ENCODE measurements at regions not wholly inside any gene's neighbourhood (a gene's known extent, or its start where the extent isn't known, plus 50 kb on each side); places are given as distances from the start of the nearest gene placed in this dataset.

DNA sequence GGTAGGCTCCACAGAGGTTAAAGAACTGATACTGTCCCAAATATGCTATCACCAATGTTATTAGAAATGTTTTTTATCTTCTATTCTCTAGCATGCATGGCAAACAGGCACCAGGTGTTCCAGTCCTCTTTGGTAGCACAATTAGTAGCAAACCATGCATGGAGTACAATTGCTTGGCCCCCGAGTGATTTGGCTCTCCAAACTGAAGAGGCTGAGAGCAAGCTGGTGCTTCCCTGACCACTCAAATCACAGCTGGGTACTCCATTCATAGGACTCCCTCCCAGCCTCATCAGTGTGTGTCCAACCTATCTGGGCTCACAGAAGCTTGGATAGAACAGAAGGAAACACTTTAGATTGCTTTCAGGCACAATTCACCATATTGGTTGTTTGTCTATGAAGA, 93.4 kb downstream of the DIO2 start:
- TF ChIP-seq, protein P1, sequence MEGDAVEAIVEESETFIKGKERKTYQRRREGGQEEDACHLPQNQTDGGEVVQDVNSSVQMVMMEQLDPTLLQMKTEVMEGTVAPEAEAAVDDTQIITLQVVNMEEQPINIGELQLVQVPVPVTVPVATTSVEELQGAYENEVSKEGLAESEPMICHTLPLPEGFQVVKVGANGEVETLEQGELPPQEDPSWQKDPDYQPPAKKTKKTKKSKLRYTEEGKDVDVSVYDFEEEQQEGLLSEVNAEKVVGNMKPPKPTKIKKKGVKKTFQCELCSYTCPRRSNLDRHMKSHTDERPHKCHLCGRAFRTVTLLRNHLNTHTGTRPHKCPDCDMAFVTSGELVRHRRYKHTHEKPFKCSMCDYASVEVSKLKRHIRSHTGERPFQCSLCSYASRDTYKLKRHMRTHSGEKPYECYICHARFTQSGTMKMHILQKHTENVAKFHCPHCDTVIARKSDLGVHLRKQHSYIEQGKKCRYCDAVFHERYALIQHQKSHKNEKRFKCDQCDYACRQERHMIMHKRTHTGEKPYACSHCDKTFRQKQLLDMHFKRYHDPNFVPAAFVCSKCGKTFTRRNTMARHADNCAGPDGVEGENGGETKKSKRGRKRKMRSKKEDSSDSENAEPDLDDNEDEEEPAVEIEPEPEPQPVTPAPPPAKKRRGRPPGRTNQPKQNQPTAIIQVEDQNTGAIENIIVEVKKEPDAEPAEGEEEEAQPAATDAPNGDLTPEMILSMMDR (IDR thresholded peaks at IDR 0.05 in 2 of 3, conservative IDR thresholded peaks at IDR 0.05 in 1 of 3; ENCODE audit: borderline replicate concordance in 1 of 3, insufficient read depth in 1 of 3, low read depth in 2 of 3, low read length in 2 of 3) = no peak
- TF ChIP-seq ZNF274 (IDR thresholded peaks at IDR 0.05; ENCODE audit: low read depth, low read length) = no peak
- TF ChIP-seq POLR2AphosphoS5 (IDR thresholded peaks at IDR 0.05; ENCODE audit: low read depth, low read length) = no peak
- TF ChIP-seq RAD21 (IDR thresholded peaks at IDR 0.05; ENCODE audit: low read depth) = no peak
- TF ChIP-seq POLR2A (IDR thresholded peaks at IDR 0.05; ENCODE audit: borderline replicate concordance, extremely low read depth, insufficient read depth, insufficient read length) = no peak
- no peak for TF ChIP-seq EZH2 (IDR thresholded peaks at IDR 0.05)
- TF ChIP-seq CBX3 (IDR thresholded peaks at IDR 0.05; ENCODE audit: low read depth) = no peak
- TF ChIP-seq ZBTB33 (IDR thresholded peaks at IDR 0.05; ENCODE audit: extremely low read depth, insufficient replicate concordance, low read length) = no peak
- TF ChIP-seq EZH2phosphoT487 (IDR thresholded peaks at IDR 0.05; ENCODE audit: borderline replicate concordance) = no peak
- TF ChIP-seq REST (IDR thresholded peaks at IDR 0.05; ENCODE audit: low read depth) = no peak
- no peak for TF ChIP-seq SP1 (IDR thresholded peaks at IDR 0.05; ENCODE audit: low read depth)
- no peak for TF ChIP-seq JUND (IDR thresholded peaks at IDR 0.05)
- TF ChIP-seq TCF7L2 (IDR thresholded peaks at IDR 0.05; ENCODE audit: borderline replicate concordance, extremely low read depth, insufficient read depth, insufficient read length) = no peak

All from HCT116 (cell line).